ENCODE measurements at regions not wholly inside any gene's neighbourhood (a gene's known extent, or its start where the extent isn't known, plus 50 kb on each side); places are given as distances from the start of the nearest gene placed in this dataset.

DNA sequence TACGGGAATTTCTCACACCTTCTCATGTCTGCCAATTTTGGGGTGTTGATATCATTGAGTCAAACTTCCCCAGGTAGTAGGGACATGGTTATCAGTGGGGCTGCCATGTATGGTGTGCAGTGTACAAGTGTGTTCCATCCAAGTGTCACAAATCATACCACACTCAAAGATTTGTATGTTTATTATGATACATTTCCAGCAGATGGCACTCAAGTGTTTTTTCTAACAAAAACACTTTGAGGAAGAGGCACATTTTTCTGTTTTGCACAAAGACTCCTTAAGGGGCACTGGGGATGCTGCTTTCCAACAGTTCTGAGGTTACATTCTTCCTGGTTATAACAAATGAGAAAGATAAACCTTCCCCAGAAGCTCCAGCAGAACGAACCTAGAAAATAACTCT, 414.5 kb downstream of the REEP3 start:
- TF ChIP-seq, protein P1, sequence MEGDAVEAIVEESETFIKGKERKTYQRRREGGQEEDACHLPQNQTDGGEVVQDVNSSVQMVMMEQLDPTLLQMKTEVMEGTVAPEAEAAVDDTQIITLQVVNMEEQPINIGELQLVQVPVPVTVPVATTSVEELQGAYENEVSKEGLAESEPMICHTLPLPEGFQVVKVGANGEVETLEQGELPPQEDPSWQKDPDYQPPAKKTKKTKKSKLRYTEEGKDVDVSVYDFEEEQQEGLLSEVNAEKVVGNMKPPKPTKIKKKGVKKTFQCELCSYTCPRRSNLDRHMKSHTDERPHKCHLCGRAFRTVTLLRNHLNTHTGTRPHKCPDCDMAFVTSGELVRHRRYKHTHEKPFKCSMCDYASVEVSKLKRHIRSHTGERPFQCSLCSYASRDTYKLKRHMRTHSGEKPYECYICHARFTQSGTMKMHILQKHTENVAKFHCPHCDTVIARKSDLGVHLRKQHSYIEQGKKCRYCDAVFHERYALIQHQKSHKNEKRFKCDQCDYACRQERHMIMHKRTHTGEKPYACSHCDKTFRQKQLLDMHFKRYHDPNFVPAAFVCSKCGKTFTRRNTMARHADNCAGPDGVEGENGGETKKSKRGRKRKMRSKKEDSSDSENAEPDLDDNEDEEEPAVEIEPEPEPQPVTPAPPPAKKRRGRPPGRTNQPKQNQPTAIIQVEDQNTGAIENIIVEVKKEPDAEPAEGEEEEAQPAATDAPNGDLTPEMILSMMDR (IDR thresholded peaks at IDR 0.05; ENCODE audit: low read depth, low read length), result peak; percentile 43
- TF ChIP-seq EZH2phosphoT487 (IDR thresholded peaks at IDR 0.05; ENCODE audit: low read depth), result no peak
